NCI-H1436 treated with DMSO at 0.1 percent for 48 hours (cell line): ENCODE measurements at regions not wholly inside any gene's neighbourhood (a gene's known extent, or its start where the extent isn't known, plus 50 kb on each side); places are given as distances from the start of the nearest gene placed in this dataset.

Source experiments
- DNase-seq: peaks from one replicate; lab custom pipeline; 2025; lab: John Stamatoyannopoulos, UW

- peak; percentile 58 for DNase-seq
These were observed 579.7 kb upstream of the ZNF608 start for GRCh38 chr5:125326150-125326510.

- no peak for DNase-seq
These were observed 581.2 kb upstream of the ZNF608 start for GRCh38 chr5:125327676-125328075.

- DNase-seq = no peak
These were observed 585.7 kb upstream of the ZNF608 start for GRCh38 chr5:125331987-125332598.

GRCh38 chr5:125333416-125333815 lies 587.0 kb upstream of the ZNF608 start:
- no peak for DNase-seq

- DNase-seq = no peak
These were observed 590.0 kb upstream of the ZNF608 start for GRCh38 chr5:125336401-125336800.

- no peak for DNase-seq
These were observed 590.9 kb upstream of the ZNF608 start for GRCh38 chr5:125337294-125337693.

- no peak for DNase-seq
These were observed 592.2 kb upstream of the ZNF608 start for GRCh38 chr5:125338440-125339174.

- no peak for DNase-seq
These were observed 595.0 kb upstream of the ZNF608 start for GRCh38 chr5:125341436-125341835.

- DNase-seq = no peak
These were observed 596.6 kb upstream of the ZNF608 start for GRCh38 chr5:125343015-125343414.

- no peak for DNase-seq
These were observed 599.9 kb upstream of the ZNF608 start for GRCh38 chr5:125346316-125346715.

GRCh38 chr5:125348221-125348692 lies 601.8 kb upstream of the ZNF608 start:
- peak; percentile 71 for DNase-seq

GRCh38 chr5:125348936-125349831 lies 602.7 kb upstream of the ZNF608 start:
- DNase-seq = no peak

- no peak for DNase-seq
These were observed 611.2 kb upstream of the ZNF608 start for GRCh38 chr5:125357660-125358059.

- no peak for DNase-seq
These were observed 619.3 kb upstream of the ZNF608 start for GRCh38 chr5:125365747-125366146.

- no peak for DNase-seq
These were observed 621.3 kb upstream of the ZNF608 start for GRCh38 chr5:125367702-125368101.

GRCh38 chr5:125370461-125371205 lies 624.2 kb upstream of the ZNF608 start:
- no peak for DNase-seq

- peak; percentile 89 for DNase-seq
These were observed 626.5 kb upstream of the ZNF608 start for GRCh38 chr5:125372694-125373631.

- DNase-seq = peak; percentile 45
These were observed 628.7 kb upstream of the ZNF608 start for GRCh38 chr5:125375143-125375542.

GRCh38 chr5:125376059-125376641 lies 629.7 kb upstream of the ZNF608 start:
- peak; percentile 64 for DNase-seq

GRCh38 chr5:125377141-125377540 lies 630.7 kb upstream of the ZNF608 start:
- DNase-seq = no peak
